H7 (cell line): ENCODE measurements at regions not wholly inside any gene's neighbourhood (a gene's known extent, or its start where the extent isn't known, plus 50 kb on each side); places are given as distances from the start of the nearest gene placed in this dataset.

Experiments
- DNase-seq: peaks from one replicate; pipeline ENCODE4 v3.0.0; 2012
- H3K27me3 ChIP-seq: 2 replicates; pipeline ENCODE4 v1.6.0; 2011; ENCODE audit warnings: mild to moderate bottlenecking, low read length; ENCODE audit not compliant: control insufficient read depth, insufficient read depth
- H3K36me3 ChIP-seq: replicated peaks from 2 replicates; pipeline ENCODE4 v1.5.1; 2011; ENCODE audit warnings: low read length; ENCODE audit not compliant: control insufficient read depth, insufficient read depth
- H3K4me3 ChIP-seq: 2 replicates; pipeline ENCODE4 v1.5.1; 2011; ENCODE audit warnings: low read depth, mild to moderate bottlenecking, control low read depth, low read length, moderate library complexity; ENCODE audit not compliant: insufficient read depth

GRCh38 chr6:98695091-98695801, 139.1 kb upstream of the POU3F2 start:
- Histone ChIP-seq H3K36me3 (no peaks in the 10 kb centered on the region), H3K27me3 (no peaks in the 10 kb centered on the region), H3K4me3 (no peak overlapping the region)
- no peak for DNase-seq

GRCh38 chr6:98711380-98711779, 123.0 kb upstream of the POU3F2 start:
- H3K27me3 ChIP-seq: no peaks in the 10 kb centered on the region

GRCh38 chr6:98716341-98716740, 118.0 kb upstream of the POU3F2 start:
- peak; percentile 10 for DNase-seq
- H3K4me3 ChIP-seq: no peak overlapping the region
- H3K36me3 ChIP-seq: no peaks in the 10 kb centered on the region
- no peaks in the 10 kb centered on the region for H3K27me3 ChIP-seq

More at GRCh38 chr6:98711380-98711779, 123.0 kb upstream of the POU3F2 start:
- H3K36me3 ChIP-seq: no peaks in the 10 kb centered on the region
- DNase-seq: no peak
- no peak overlapping the region for H3K4me3 ChIP-seq

- no peaks in the 10 kb centered on the region for H3K36me3 ChIP-seq
- DNase-seq: no peak
- H3K4me3 ChIP-seq: no peak overlapping the region
- H3K27me3 ChIP-seq: no peaks in the 10 kb centered on the region
These were observed 117.0 kb upstream of the POU3F2 start for GRCh38 chr6:98717322-98717877.

GRCh38 chr6:98717988-98718387, 116.4 kb upstream of the POU3F2 start:
- DNase-seq: no peak
- H3K27me3 ChIP-seq: no peaks in the 10 kb centered on the region
- H3K4me3 ChIP-seq: no peak overlapping the region
- H3K36me3 ChIP-seq: no peaks in the 10 kb centered on the region

- H3K36me3 ChIP-seq: no peaks in the 10 kb centered on the region
- DNase-seq: no peak
- no peak overlapping the region for H3K4me3 ChIP-seq
- no peaks in the 10 kb centered on the region for H3K27me3 ChIP-seq
These were observed 109.8 kb upstream of the POU3F2 start for GRCh38 chr6:98724537-98724936.

GRCh38 chr6:98747273-98747672, 87.1 kb upstream of the POU3F2 start:
- no peak for DNase-seq
- no peak overlapping the region for H3K4me3 ChIP-seq
- H3K27me3 ChIP-seq: no peaks in the 10 kb centered on the region
- no peaks in the 10 kb centered on the region for H3K36me3 ChIP-seq

GRCh38 chr6:98747960-98748359, 86.4 kb upstream of the POU3F2 start:
- Histone ChIP-seq H3K27me3 (no peaks in the 10 kb centered on the region), H3K36me3 (no peaks in the 10 kb centered on the region), H3K4me3 (no peak overlapping the region)
- DNase-seq: no peak

GRCh38 chr6:98759459-98759858, 74.9 kb upstream of the POU3F2 start:
- no peak for DNase-seq
- H3K27me3 ChIP-seq: no peaks in the 10 kb centered on the region
- no peak overlapping the region for H3K4me3 ChIP-seq
- no peaks in the 10 kb centered on the region for H3K36me3 ChIP-seq

- Histone ChIP-seq H3K4me3 (no peak overlapping the region), H3K36me3 (no peaks in the 10 kb centered on the region), H3K27me3 (no peaks in the 10 kb centered on the region)
- DNase-seq: no peak
These were observed 69.9 kb upstream of the POU3F2 start for GRCh38 chr6:98764373-98764911.

GRCh38 chr6:98769546-98769945, 64.8 kb upstream of the POU3F2 start:
- Histone ChIP-seq H3K36me3 (no peaks in the 10 kb centered on the region), H3K4me3 (no peak overlapping the region)
- DNase-seq: peak; percentile 21

GRCh38 chr6:98775205-98775604, 59.2 kb upstream of the POU3F2 start:
- H3K27me3 ChIP-seq: no peaks in the 10 kb centered on the region
- no peak overlapping the region for H3K4me3 ChIP-seq
- DNase-seq: peak; percentile 20
- no peaks in the 10 kb centered on the region for H3K36me3 ChIP-seq

More at GRCh38 chr6:98769546-98769945, 64.8 kb upstream of the POU3F2 start:
- no peaks in the 10 kb centered on the region for H3K27me3 ChIP-seq

GRCh38 chr6:98777762-98778161, 56.6 kb upstream of the POU3F2 start:
- Histone ChIP-seq H3K27me3 (no peaks in the 10 kb centered on the region), H3K36me3 (no peaks in the 10 kb centered on the region), H3K4me3 (no peak overlapping the region)
- DNase-seq: no peak

- Histone ChIP-seq H3K36me3 (no peaks in the 10 kb centered on the region), H3K4me3 (no peak overlapping the region), H3K27me3 (no peaks in the 10 kb centered on the region)
- no peak for DNase-seq
These were observed 54.8 kb upstream of the POU3F2 start for GRCh38 chr6:98779618-98780017.

GRCh38 chr6:98782772-98783171, 51.6 kb upstream of the POU3F2 start:
- Histone ChIP-seq H3K36me3 (no peaks in the 10 kb centered on the region), H3K4me3 (no peak overlapping the region), H3K27me3 (no peaks in the 10 kb centered on the region)
- no peak for DNase-seq
